Fibroblast of skin of right quadriceps (primary cell): ENCODE measurements at regions not wholly inside any gene's neighbourhood (a gene's known extent, or its start where the extent isn't known, plus 50 kb on each side); places are given as distances from the start of the nearest gene placed in this dataset.

ENCODE experiments used
- DNase-seq: peaks from one replicate; pipeline ENCODE4 v3.0.0-alpha.2; 2013

GRCh38 chr2:158732573-158733429 lies 62.3 kb upstream of the DAPL1 start:
- no peak for DNase-seq

GRCh38 chr2:158733430-158733755 lies 61.7 kb upstream of the DAPL1 start:
- no peak for DNase-seq

GRCh38 chr2:158734442-158734841 lies 60.7 kb upstream of the DAPL1 start:
- no peak for DNase-seq

- DNase-seq = no peak
These were observed 59.1 kb upstream of the DAPL1 start for GRCh38 chr2:158735822-158736580.

GRCh38 chr2:158738363-158738762 lies 56.8 kb upstream of the DAPL1 start:
- no peak for DNase-seq

- DNase-seq = no peak
These were observed 55.0 kb upstream of the DAPL1 start for GRCh38 chr2:158740127-158740526.

GRCh38 chr2:158740621-158741020 lies 54.5 kb upstream of the DAPL1 start:
- DNase-seq = peak; percentile 70

GRCh38 chr2:158741625-158742024 lies 53.5 kb upstream of the DAPL1 start:
- no peak for DNase-seq

GRCh38 chr2:158742536-158742935 lies 52.6 kb upstream of the DAPL1 start:
- DNase-seq = no peak

- no peak for DNase-seq
These were observed 51.7 kb upstream of the DAPL1 start for GRCh38 chr2:158743466-158743865.

GRCh38 chr2:158743879-158744278 lies 51.2 kb upstream of the DAPL1 start:
- DNase-seq = no peak

- DNase-seq = peak; percentile 54
These were observed 49.9 kb upstream of the DAPL1 start for GRCh38 chr2:158745067-158745865.
